ENCODE measurements at regions not wholly inside any gene's neighbourhood (a gene's known extent, or its start where the extent isn't known, plus 50 kb on each side); places are given as distances from the start of the nearest gene placed in this dataset.

GRCh38 chr5:63375851-63376250 is 586.4 kb downstream of the HTR1A start:
- no peaks in the 10 kb centered on the region for H3K27me3 ChIP-seq (replicated peaks; ENCODE audit: insufficient read depth)
- H3K9me3 ChIP-seq = no peaks in the 10 kb centered on the region
- no peak for TF ChIP-seq CTCF (IDR thresholded peaks at IDR 0.05)
- no peaks in the 10 kb centered on the region for H3K36me3 ChIP-seq
- ATAC-seq (ENCODE audit: insufficient number of reproducible peaks, low FRiP score, low read depth) (no peak), DNase-seq (ENCODE audit: low spot score) (no peak)
- H3K4me1 ChIP-seq (ENCODE audit: control insufficient read depth in 1 of 2, low read depth in 2 of 2) = no peaks in the 10 kb centered on the region
- H3K4me3 ChIP-seq = no peak overlapping the region
- H3K27ac ChIP-seq = no peak overlapping the region

DNA sequence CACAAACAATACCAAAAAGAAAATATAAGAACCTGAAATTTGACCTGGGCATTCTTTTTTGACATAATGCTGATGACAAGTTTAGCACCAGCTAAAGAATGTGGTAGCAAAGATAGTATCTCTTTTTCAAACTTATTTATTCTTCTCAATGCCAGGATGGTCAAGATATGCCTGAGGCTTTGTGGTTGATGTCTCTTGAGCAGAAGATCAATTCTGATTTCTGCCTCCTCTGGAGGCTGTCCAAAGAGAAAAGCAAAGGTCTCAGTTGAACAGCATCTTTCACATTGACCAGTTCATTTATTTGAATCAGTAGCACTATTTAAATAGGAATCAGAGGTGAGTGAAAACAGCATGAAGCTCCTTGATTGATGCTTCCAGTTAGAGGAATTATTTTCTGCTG is 588.2 kb downstream of the HTR1A start:
- Histone ChIP-seq H3K27ac (no peak overlapping the region), H3K36me3 (no peaks in the 10 kb centered on the region), H3K9me3 (no peaks in the 10 kb centered on the region), H3K4me1 (ENCODE audit: control insufficient read depth in 1 of 2, low read depth in 2 of 2) (no peaks in the 10 kb centered on the region), H3K4me3 (no peak overlapping the region), H3K27me3 (replicated peaks; ENCODE audit: insufficient read depth) (no peaks in the 10 kb centered on the region)
- DNase-seq (ENCODE audit: low spot score) (no peak), ATAC-seq (ENCODE audit: insufficient number of reproducible peaks, low FRiP score, low read depth) (no peak)
- no peak for TF ChIP-seq CTCF (IDR thresholded peaks at IDR 0.05)

DNA sequence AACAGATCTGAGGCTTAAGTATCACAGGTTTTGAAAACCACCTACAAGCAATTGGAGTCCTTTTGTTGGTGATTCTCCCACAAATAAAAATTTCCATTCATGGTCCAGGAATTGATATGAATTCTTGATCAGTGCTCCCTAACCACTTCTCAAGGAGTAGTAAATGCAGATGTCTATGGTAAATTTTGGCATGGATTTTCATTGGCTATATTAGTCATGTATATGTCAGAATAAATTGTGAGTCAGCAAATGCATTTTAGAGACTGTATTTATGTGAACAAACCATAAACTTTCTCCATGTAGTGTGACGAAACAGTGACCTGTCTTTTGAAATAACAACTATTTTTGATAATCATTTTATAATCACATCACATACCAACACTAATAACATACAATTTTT is 611.1 kb downstream of the HTR1A start:
- ATAC-seq (ENCODE audit: insufficient number of reproducible peaks, low FRiP score, low read depth) (no peak), DNase-seq (ENCODE audit: low spot score) (no peak)
- Histone ChIP-seq H3K4me1 (ENCODE audit: control insufficient read depth in 1 of 2, low read depth in 2 of 2) (no peaks in the 10 kb centered on the region), H3K4me3 (no peak overlapping the region), H3K27me3 (replicated peaks; ENCODE audit: insufficient read depth) (no peaks in the 10 kb centered on the region), H3K27ac (no peak overlapping the region), H3K9me3 (no peaks in the 10 kb centered on the region), H3K36me3 (no peaks in the 10 kb centered on the region)
- TF ChIP-seq CTCF (IDR thresholded peaks at IDR 0.05) = no peak

- DNase-seq (ENCODE audit: low spot score) = no peak
- Histone ChIP-seq H3K27ac (no peak overlapping the region), H3K36me3 (no peaks in the 10 kb centered on the region), H3K27me3 (replicated peaks; ENCODE audit: insufficient read depth) (no peaks in the 10 kb centered on the region), H3K4me3 (no peak overlapping the region), H3K9me3 (no peaks in the 10 kb centered on the region), H3K4me1 (ENCODE audit: control insufficient read depth in 1 of 2, low read depth in 2 of 2) (no peaks in the 10 kb centered on the region)
- TF ChIP-seq CTCF (IDR thresholded peaks at IDR 0.05) = no peak
- ATAC-seq (ENCODE audit: insufficient number of reproducible peaks, low FRiP score, low read depth) = no peak
These were observed 615.8 kb downstream of the HTR1A start for GRCh38 chr5:63346451-63346850.

GRCh38 chr5:63341442-63341841 is 620.8 kb downstream of the HTR1A start:
- H3K9me3 ChIP-seq = no peaks in the 10 kb centered on the region
- H3K27ac ChIP-seq = no peak overlapping the region
- no peak overlapping the region for H3K4me3 ChIP-seq
- H3K4me1 ChIP-seq (ENCODE audit: control insufficient read depth in 1 of 2, low read depth in 2 of 2) = no peaks in the 10 kb centered on the region
- no peak for ATAC-seq (ENCODE audit: insufficient number of reproducible peaks, low FRiP score, low read depth)
- DNase-seq (ENCODE audit: low spot score) = no peak
- TF ChIP-seq CTCF (IDR thresholded peaks at IDR 0.05) = no peak
- H3K36me3 ChIP-seq = no peaks in the 10 kb centered on the region
- H3K27me3 ChIP-seq (replicated peaks; ENCODE audit: insufficient read depth) = no peaks in the 10 kb centered on the region
